Stimulated activated CD4-positive, alpha-beta T cell treated with anti-CD3 and anti-CD28 coated beads, TNF-alpha, amount 100 ng/mL, for 24 hours (primary cell): ENCODE measurements at regions not wholly inside any gene's neighbourhood (a gene's known extent, or its start where the extent isn't known, plus 50 kb on each side); places are given as distances from the start of the nearest gene placed in this dataset.

Experiments used
- DNase-seq, 3 experiments: peaks; one replicate each; pipeline ENCODE4 v3.0.0-alpha.2; 2020; ENCODE audit warnings: low read depth in 3 of 3

DNA sequence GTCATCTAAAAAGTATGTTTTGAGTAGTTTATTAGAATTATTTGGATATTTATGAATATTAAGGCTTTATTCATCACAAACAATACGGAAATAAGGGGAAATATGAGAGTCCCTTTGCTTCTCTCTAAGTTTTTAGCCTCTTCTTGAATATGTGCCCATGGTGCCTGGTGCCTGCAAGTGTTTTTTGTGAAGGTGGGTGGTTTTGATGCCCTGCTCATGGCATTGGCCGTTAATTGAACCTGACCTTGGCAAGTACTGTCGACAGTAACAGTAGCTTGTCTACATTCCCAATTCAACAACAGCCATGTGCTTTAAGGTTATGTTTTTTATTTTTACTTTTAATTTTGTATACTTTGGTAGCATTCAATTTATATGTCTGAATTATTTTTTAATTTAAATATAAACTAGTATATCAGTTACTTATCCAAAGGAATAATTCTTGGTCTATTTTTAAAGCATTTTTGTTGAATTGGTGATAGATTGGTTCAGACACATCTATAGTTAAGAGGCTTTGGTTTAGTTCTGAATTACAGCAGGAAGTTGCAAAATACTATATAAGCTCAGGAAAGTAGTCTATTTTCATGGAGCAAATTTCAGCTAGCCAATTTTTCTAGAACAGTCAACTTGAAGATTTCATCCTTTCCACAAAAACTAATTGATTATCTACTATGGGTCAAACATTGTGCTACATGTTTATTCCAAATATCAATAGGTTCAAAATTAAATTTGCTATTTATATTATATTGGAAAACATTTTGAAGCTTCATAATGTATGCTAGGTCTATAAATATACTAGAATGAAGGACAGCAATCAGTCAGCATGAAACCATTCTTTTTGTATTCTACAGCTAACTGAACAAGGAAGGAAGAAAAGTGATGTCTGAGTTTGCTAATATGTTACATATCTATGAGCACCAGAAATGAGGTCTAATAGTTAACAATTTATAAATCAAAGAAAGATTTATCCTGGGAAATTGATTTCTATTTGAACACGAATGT lies 184.4 kb downstream of the MRPL39 start:
- no peak for DNase-seq

DNA sequence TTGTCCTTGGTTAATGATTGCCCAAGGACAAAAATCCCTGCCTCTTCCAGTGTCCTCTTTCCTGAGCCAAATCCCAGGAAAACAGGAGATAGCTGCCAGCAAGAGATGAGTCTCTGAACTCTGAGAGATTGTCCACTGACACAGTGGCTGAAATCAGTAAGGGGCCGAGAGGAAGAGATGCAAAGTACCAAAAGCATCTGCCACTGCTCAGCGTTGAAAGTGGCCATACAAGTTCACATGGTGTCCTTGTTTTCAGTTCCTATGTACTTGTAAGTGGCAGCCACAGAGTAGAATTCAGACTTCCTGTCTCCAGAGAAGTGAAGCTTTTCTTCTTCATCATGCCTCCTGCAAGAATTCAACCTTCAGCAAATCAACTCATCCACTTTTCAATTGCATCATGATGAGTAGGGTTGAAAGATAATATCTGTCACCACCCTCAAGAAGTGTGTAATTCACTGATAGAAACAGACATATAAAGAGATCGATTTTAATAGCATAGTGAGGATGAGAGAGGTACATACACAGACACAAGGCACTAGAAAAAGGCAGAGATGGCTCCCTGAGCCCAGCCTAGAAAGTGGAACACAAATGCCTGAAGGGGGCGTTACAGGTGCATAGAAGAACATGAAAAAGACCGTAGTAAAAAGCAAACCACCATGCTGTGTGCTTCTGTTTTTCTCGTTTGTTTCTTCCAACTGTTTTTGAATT lies 185.8 kb downstream of the MRPL39 start:
- DNase-seq = peak; percentile 39 to 58 (median 54)

DNA sequence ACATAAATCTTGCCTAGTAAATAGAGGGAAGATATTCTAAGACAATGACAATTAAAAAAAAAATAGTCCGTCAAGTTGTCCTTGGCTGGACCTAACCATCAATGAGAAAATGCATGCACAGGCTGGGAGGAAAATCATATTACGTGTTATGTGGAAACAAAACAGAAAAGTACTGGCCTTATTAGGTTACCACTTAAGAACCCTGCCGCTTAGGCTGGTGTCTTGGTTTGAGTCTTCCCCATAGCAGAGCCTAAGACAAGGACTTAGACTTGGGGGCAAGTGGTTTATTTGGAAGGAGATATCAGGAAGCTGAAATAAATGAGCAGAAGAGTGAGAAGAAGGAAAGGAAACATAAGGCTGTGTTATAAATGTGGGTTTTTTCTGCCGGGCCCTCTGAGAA lies 186.4 kb downstream of the MRPL39 start:
- no peak for DNase-seq

DNA sequence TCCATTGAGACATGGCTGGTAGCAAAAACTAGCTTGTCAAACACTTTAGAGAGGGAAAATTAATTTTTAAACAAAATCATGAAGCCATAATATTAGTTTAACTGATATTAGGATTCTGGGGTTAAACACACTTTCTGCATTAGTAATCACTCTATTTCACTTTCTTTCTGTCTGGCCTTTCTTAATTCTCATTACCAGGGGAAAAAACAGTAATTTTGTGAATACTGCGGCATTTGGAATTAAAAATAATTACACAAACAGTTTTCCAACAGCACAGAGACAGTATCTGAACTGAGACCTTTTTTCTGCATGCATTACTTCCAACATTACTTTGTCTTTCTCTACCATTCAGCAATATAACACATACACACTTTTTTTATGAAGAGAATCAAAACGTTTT lies 190.6 kb downstream of the MRPL39 start:
- DNase-seq = no peak

DNA sequence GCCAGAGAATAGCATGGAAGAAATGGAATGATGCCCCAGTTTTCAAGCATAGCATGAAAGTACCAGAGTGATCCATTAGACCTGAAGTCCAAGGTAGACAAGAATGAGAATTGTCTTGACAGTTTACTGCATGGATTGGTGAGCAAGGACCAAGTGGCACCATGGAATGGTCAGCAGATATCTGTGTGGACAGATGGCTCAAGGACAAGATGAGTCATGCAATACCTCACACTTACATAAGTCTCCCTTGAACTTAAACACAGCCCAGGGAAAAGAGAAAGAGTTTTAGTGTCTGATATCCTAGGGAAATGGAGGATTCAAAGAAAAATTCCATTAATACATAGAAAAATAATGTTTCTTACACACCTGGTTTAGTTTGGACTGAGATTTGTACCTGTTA lies 195.2 kb downstream of the MRPL39 start:
- no peak for DNase-seq

DNA sequence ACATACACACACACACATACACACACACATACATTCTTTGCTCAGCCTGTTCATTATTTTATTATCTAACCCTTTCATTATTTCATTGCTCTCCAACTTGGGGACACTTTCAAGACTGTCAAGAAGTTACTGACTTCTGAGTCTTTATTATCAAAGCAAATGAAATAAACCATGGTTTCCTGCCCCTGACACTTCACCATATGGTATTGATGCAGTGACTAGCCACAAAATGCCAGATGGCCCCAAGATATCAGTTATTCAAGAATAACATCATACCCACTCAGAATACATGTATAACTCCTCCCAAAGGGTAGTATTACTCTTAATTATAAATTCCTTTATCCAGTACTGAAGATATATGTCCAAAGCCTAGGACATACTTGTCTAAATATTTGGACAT lies 197.3 kb downstream of the MRPL39 start:
- DNase-seq = no peak

DNA sequence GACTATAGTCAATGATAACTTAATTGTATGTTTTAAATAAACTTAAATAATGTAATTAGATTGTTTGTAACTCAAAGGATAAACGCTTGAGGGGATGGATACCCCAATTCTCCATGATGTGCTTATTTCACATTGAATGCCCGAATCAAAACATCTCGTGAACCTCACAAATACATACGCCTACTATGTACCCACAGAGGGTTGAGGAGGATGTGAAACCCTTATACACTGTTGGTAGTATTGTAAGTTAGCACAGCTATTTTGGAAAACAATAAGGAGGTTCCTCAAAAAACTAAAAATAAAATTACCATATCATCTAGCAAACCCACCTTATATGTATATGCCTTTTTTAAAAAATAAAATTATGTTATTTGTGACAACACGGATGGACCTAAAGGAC lies 198.6 kb downstream of the MRPL39 start:
- no peak for DNase-seq

DNA sequence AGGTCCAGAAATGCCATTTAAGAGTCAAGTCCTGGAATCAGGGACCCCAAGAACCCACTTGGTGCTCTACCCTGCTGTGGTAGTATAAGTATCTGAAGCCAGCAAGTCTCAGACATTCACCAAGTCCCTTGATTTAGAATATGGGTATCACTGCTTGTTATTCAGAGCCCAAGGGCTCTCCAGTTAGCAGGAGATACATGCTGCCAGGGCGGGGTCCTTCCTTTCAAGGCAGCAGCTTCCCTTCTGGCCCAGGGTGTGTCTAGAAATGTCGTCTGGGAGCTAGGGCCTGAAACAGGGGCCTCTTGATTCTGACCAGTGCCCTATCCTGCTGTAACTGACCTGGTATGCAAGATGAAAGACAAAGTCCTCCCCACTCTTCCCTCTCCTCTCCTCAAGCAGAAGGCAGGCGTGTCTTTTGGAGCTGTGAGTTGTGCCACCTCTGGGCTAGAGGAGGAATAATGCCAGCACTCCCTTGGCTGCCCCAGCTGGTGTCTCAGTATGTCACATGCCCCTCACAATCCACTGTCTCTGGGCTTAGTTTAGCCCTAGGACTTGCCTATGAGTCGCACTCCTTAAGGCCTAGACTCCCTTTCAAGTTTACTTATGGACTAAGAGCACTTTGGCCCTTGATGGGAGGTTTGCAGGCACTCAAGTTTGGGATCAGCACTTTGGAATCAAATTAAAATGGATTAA lies 200.2 kb downstream of the MRPL39 start:
- no peak for DNase-seq

DNA sequence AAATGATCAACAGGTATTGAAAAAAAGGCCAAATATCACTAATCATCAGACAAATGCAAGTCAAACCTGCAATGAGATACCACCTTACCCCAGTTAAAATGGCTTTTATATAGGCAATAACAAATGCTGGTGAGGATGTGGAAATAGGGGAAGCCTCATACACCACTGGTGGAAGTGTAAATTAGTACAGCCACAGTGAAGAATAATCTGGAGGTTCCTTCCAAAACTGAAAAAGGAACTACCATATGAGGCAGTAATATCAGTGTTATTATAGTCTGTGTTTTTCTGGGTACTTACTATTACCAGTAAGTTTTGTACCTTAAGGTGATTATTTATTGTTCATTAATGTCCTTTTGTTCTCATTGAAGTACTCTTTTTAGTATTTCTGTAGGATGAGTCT lies 201.3 kb downstream of the MRPL39 start:
- DNase-seq = no peak

DNA sequence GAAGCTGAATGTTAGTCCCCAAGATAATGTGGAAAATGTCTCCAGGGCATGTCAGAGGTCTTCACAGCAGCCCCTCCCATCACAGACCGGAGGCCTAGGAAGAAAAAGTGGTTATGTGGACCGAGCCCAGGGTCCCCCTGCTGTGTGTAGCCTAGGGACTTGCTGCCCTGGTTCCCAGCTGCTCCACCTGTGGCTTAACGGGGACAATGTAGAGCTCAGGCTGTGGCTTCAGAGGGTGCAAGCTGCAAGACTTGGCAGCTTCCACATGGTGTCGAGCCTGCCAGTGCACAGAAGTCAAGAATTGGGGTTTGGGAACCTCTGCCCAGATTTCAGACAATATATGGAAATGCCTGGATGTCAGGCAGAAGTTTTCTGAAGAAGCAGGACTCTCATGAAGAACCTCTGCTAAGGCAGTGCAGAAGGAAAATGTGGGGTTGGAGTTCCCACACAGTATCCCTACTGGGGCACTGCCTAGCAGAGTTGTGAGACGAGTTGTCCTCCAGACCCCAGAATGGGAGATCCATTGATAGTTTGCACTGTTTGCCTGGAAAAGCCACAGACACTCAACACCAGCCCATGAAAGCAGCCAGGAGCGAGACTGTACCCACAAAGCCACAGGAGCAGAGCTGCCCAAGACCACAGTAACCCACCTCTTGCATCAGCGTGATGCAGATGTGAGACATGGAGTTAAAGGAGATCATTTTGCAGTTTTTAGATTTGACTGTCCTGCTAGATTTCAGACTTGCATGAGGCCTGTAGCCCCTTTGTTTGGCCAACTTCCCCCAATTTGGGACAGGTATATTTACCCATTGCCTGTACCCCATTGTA lies 204.9 kb downstream of the MRPL39 start:
- DNase-seq = no peak

DNA sequence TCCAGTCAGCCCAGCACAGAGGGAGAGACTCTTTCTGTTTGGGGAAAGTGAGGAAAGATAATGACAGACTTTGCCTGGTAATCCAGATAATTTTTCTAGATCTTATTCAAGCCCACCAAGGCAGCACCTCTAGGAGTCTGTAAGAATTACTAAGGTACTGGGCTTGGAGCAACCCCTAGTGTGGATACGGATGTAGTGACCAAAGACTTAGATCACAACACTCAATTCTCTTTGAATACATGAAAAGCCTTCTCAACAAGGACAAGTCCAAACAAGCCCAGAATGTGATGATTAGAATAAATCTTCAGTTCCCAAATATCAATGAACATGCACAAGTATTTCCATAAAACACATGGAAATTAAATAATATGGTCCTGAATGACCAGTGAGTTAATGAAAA lies 206.9 kb downstream of the MRPL39 start:
- DNase-seq = no peak

DNA sequence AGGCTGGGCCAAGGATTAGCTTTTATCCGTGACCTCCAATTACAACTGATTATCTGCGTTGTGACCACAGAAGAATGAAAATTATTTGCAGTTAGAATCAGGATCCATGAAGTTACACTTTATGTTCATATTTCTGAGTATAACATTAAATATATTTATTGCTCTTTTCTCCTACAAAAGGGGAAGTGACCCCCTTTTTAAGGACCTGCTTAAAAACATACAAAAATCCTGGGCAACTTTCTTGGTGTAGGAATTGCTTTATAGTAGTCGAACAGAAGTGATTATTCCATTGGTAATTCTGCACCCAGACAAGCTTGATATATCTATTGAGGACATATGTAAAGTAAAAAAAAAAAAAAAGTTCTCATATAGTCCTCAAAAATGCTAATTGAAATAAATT lies 208.7 kb downstream of the MRPL39 start:
- no peak for DNase-seq

DNA sequence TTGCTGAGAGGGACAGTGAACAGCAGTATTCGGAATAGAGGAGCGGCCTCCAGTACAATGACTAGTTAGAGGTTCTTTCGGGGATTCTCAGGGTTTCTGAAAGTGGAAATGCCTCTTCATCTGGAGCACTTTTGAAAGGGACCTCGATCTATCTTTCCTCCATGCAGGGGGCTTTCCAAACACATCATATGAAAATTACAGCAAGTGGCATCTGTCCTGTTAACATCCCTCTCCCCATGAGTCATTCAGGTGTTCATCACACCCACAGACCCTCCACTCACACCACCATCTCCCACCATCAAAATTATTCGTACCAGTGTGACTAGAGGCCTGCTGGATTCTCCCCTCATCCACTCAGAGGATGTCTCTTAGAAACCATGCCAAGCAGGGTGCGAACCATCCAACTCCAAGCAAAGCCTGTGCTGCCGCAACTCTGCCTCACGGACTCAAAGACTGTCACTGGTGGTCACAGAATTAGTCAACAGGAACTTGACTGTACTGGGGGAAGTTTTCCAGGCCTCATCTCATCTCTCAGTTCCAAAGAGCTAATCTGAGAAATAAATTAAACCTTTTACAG lies 211.1 kb downstream of the MRPL39 start:
- DNase-seq = peak; percentile 55 to 79 (median 71)

DNA sequence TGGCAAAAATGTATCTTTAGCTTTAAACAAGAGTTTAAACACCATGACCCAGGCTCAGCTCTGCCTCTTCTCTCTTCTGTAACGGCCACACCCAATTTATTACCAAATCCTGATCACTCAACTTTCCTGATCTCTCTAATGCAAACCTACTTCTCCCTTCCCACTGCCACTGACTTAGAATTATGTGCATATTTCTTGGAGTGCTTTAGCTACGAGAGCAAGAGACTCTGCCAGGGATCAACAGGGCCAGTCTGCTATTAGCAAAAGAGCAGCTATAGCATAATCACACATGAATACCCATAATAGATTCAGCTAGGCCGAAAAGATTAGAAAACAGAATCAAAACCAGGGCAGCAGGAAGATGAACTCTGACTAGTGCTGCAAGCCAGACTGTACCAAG lies 215.5 kb downstream of the MRPL39 start:
- no peak for DNase-seq

DNA sequence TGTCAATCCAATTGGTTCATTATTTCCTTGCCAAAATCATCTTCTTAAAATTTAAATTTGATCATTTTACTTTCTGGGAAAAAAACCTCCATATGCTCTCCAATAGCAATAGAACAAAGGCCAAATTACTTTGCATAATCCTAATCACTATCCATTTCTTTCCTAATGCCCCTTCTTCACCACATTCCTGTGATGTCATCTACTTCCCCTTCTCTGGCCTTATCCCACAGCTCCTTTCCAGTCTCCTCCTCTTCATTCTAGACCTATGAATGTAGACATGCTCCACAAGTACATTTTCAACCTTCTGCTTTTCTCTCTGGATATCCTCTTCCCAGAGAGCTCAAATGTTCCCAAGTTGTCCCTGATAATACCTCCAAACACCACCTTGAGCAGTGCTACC lies 216.6 kb downstream of the MRPL39 start:
- DNase-seq = no peak

DNA sequence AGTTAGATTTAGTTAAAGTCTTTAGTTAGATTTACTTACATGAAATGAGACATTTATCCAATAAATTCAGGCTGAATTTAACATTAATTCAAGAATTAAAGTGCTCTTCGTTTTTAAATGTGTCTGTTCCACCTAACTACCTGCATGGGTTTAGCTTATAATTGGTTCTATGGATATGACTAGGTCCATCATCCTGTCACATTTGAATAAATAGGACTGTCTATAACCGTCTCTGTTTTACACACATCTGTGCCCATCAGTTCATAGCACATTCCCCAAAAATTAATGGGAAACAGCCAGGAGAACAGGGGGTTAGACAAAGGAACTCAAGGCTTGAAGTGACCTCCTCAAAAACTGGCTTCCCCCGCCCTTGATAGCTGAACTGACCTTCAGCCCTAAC lies 219.6 kb downstream of the MRPL39 start:
- DNase-seq = no peak

DNA sequence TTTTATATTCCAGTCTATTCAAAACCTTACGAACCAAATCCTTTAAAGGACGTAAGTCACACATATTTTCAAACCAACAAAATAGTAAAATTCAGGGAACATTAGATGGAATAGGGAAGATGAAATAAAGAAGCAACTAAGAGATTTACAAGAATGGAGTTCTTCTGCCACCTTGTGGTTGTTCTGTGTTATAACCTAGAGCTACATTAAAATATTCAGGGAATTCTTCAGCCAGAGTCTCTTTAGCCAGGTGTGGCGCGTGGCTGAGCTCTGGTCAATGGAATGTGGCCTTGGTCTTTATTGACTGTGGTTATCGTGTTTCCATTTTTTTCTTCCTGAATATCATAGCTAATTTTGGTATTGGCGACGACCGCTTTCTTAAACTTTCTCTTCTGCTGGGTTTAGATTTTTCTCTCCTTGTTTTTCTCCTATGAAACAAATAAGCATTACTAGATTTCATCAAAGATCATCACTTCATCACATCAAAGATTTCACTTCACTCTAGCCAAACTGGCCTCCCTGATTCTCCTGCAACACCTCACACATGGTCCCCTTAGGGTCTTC lies 221.3 kb downstream of the MRPL39 start:
- no peak for DNase-seq

DNA sequence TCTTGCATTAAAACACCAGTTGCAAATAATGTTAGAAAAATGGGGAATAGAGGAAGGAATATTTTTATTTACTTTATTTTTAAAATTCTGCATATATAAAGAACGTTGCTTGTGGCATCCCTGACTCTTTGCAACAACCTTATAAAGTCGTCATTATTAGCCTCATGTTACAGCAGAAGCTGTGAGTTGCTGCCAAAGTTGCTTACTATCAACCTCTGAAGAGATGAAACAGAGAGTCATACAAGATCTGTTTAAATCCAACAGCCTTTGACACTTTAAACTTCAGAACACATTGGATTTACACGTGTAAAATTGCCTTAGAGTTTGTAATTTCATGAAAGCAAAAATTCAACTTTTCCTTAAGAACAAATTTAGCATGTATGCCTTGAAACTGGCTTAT lies 221.9 kb downstream of the MRPL39 start:
- DNase-seq = no peak

DNA sequence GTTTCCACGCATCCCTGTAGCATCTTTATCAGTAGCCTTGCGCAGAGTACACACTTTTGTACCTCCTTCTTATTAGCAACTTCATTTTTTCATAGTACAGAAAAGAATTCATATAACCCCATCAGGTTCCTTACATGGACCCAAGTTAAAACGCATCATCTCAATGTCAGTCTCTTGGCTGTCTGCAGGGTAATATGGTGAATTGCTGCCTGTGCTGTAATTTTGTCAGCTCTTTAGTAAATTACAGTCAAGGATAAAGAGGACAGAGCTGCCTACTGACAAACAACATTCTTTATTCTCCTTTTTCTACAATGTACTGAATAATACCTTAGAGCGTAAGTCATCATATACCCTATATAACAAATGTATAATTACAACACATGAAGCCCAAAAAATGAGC lies 222.5 kb downstream of the MRPL39 start:
- no peak for DNase-seq

DNA sequence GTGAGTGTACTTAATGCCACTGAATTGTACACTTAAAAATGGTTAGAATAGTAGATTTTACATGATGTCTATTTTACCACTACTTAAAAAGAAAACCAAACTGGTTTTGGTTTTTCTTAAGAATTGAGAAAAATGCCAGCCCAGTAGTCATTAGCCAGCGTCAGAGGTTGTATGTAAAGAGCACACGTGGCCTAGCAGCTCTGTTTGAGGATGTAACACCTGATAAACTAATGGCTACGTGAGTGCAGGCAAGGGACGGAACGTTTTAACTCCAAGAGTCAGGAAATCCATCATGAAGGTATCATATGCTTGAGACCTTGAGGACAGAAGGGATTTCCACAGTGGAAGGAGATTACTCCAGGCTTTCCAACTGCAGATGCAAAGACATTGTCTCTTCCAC lies 223.7 kb downstream of the MRPL39 start:
- no peak for DNase-seq

DNA sequence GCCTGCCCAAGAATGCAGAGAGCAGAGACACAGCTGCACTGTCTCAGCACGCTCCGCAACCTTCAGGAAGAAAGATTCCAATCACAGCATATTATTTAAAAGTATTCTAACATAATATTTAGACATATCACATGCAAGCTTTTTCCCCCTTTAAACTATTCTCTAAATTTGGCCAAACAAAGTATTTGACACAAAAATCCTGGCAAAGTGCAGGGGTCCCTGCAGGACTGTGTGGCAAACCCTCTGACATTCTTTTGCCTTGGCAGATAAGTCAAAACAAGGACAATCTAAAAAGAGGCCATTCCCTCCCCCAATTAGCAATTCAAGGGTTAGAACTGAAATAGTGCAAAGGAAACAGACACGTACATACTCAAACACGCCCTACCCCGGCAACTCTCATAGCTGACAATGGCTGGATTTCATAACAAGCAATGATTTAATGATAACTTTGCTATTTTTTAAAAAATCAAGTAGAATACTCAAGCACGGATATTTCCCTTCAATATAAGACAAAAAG lies 225.3 kb downstream of the MRPL39 start:
- no peak for DNase-seq
